Non-pigmented ciliary epithelial cell (primary cell): ENCODE measurements at regions not wholly inside any gene's neighbourhood (a gene's known extent, or its start where the extent isn't known, plus 50 kb on each side); places are given as distances from the start of the nearest gene placed in this dataset.

Experiments
- DNase-seq: peaks from one replicate; pipeline ENCODE4 v3.0.0-alpha.2; 2010; ENCODE audit warnings: low read depth

DNA sequence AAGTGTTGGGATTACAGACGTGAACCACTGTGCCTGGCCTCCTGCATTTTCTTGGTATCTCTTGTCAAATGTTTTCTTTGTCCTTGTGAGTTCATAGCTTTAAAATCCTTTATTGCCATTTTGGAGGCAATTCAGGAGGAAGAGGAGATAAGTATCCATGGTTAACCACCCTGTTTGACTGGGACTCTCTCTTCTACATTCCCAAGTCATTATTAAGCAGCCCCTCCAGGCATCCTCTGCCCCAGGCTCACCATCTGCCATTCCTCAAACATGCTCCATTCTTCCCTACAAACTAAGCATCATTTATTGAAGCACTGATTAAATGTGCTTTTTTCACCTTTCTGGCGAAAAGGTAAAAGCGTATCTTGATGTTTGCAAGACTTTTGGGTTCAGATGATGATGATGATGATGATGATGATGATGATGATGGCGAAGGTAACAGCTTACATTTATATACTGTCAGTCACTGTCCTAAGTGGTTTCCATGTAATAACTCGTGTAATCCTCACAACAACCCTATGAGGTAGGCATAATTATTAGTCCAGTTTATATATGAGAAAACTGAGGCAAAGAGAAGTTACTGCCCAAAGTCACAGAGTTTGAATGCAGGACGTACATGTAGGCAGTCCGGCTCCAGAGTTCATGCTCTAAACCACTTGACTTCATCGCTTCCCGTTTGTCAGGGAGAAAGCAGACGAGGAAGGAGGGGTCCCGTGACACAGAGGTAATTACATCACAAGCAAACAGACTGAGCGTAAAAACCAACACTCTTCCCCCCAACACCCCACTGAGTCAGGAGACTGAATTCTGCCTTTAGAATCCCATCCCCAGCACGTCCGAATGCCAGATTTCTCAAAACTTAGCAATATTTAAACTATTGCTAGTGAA is 69.7 kb upstream of the ACKR3 start:
- no peak for DNase-seq

DNA sequence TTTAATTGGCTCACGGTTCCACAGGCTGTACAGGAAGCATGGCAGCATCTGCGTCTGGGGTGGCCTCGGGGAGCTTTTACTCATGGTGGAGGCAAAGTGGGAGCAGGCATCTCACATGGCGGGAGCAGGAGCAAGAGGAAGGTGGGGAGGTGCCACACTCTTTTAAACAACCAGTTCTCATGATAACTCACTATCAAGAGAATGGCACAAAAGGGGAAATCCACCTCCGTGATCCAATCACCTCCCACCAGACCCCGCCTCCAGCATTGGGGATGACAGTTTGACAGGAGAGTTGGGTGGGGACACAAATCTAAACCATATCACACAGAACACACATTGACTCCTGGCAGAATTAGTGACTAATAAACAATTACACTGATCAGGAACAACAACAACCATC is 68.6 kb upstream of the ACKR3 start:
- no peak for DNase-seq

DNA sequence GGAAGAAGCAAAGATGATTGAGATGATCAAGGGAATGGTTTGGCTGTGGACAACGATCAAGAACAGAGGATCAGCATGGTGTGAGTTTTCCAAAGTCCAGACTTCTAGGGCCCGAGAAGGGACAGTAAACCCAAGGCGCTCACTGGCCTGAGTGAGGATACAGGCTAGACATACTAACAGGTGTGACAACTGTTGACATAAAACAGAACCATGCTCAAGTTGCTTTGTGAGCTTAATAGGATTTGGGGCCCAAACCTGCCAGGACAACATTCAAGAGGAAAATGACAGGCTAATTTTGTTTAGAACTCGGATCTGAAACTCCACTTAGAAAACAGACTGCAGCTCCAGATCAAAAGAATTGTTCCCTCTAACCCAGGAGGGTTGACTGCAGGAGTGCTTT is 68.1 kb upstream of the ACKR3 start:
- DNase-seq = no peak

DNA sequence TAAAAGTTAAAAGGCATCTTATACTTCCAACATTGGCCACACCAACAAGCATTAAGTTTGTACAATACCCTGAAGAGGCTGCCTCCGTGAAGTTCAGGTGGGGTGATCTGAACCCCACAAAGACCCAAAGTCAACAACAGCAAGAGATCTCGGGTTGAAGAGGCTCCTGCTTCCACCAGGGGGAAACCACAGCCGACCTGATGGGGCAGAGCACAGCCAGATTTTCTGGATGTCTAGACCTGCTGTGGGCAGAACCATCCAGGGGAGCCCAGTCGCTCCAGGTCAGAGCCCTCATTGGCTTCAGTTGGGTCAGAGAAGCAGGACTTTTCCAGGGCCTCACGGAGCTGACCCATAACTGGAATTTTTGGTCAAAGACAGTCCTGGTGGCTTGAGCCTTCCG is 66.5 kb upstream of the ACKR3 start:
- no peak for DNase-seq

DNA sequence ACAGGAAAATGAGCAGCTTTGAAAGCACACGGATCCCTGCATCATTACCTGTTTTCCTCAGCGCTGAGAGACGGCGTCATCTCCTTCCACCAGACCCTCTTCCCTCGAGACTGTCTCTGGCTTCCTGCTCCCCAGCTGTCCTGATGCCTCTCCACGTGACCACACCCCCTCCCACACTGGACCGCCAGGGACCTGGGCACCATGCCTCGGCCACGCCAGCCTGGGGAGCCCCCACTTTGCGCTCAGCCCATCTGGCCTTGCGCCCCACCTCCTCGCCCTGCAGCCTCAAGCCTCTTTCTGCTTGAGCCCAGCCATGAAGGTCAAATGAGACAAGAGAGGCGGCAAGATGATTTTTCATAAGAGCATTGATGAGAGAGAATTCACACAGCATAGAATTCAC is 66.0 kb upstream of the ACKR3 start:
- no peak for DNase-seq

DNA sequence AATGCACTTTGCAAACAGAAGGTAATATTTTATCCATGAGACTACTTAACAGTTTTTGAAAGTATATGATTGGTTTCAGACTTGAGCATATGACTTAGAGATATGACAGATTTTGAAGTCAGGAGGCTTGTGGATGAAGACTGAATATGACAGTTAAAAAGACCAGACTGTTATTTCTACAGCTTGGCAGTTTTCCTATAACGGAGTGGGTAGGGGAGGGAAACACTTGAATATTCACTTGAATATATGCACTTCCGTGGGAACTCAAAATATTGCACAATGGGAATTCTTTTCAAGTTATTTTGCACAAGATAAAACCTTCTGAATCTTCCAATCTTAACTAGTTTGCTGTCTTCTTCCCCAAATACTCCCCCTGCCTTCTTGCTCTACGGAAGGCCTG is 64.6 kb upstream of the ACKR3 start:
- no peak for DNase-seq

DNA sequence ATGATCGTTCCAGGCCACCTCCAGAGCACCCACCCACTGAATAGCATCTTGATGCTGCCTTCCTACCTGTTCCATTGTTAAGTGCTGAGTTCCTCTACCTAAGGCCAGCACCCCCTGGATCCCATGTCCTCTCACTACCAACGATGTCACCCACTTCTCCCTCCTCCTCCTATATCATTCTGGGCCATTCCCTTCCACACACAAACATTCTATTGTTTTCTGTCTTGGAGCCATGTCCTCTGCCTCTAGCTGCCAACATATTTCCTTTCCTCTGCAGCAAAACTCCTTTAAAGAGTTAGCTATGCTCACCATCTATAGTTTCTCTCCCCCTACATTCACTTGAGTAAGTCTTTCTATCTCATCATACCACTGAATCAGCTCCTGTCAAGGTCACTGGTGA is 64.0 kb upstream of the ACKR3 start:
- DNase-seq = no peak

DNA sequence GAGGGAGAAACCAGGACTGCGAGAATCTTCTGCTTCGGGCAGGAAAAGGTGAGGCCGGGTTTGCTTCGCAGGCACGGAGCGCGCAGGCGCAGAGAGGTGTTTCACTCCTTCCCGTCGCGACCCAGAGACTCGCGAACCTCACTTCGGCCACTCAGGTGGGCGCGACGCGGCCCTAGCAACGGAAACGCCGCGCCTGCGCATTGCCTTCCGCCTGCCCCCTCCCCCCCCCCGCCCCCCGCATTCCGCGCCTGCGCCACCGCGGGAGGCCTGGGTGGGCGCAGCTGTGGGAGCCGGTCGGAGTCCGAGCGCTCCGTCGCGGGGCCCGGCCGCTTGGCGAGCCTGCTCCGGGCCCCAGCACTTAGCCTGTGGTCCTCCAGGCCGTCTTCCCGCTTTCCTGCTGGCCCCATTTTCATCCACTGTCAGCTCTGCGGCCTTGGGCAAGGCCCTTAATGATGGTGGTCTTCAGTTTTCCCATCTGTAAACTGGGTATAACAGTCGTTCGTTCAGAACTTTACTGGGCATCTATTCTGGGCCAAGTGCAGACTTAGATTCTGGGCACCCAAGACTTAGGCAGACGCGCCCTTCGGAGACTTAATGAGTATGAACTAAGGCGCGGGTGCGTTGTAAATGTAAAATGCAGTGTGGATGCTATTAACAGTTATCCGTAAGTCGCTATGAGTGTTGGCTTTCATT is 62.1 kb upstream of the ACKR3 start:
- DNase-seq = no peak

DNA sequence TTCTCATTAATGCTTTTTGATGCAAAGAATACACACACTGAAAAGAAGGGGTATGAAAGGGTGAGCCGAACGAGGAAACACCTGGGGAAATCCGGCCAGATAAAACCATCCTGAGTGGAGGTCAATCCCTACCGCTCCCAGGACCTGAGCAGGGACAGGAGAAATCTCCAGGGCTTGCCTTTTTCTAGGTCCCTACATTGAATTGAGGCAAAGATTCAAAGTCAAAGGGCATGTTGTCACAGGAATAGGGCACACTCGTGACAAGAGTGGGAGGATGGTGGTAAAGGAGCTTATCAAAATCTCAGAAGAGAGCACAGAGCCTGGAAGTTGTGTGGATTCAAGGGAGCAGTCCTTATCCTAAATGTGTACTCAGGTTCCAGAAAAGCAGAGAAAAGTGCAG is 61.2 kb upstream of the ACKR3 start:
- DNase-seq = no peak

DNA sequence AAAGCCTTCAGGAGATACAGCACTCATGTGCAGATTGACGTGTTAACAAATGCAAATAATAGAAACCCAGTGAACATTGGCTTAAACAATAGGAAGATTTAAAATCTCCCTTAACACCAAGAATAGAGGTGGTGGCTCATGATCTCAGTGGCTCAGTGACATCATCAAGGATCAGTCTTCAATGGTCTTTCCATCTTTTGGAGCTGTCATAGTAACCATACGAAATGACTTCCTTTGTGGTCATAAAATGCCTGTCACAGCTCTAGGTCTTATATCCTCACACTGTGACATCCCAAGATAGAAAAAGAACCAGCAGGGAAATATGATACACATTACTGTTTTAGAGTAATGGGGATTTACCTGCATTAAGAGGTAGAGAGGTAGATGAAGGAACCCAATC is 59.6 kb upstream of the ACKR3 start:
- DNase-seq = no peak

DNA sequence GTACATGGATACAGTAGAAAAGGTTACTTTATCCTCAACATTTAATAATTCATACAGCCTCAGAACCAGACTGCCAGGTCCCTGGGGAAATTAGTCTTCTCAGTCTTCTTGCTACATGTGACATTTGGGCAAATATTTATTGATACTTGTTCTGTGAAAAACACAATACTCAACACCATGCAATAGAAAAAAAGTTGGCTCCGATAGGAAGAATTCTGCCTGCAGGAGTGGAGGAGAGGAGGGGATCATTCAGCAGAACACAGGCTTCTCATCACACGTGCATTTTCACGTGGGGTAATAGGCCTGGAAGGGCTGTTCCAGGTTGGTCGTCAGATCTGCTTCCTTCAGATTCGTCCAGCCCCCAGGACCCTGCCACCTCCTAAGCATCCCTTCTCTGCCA is 58.4 kb upstream of the ACKR3 start:
- DNase-seq = no peak

DNA sequence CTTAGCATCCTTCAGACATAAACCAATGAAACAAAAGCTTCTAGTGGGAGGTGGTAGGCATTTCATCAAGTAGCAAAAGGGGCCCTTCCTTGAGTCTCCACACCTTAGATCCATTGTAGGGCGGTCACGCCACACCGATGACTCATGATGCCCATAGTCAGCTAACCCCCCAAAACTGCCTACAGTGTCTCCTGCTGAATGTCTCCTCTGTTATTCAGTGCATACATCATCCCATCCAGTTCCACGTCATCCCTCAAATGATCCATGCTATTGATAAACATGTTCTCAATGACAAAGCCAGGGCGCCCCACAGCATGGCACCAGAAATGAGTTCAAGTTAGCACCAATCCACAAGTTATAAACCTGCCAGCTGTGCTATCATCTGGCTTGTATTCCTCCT is 57.4 kb upstream of the ACKR3 start:
- no peak for DNase-seq

DNA sequence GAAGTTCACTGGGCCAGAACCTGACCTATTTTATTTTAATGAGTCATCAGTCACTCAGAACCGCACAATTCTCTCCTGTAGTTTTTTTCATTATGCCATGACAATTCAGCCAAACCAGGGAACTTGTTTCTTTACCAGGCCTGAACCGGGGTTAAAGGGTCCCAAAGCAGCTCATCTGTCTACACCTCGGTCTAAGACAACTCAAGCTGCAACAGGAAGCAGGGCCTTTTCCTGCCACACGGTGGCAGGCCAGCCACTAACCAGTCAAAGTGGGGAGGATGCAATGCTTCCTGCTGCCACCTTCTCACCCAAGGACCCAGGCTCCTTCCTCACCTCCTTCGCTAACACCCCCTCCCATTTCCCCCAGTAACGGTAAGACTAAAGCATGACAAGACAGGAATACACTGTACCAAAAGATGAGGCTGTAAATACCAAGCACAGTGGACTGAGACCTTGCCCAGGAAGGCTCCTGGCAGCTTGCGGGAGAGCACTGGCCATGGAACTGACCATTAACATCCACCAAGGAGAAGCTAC is 56.7 kb upstream of the ACKR3 start:
- DNase-seq = no peak

DNA sequence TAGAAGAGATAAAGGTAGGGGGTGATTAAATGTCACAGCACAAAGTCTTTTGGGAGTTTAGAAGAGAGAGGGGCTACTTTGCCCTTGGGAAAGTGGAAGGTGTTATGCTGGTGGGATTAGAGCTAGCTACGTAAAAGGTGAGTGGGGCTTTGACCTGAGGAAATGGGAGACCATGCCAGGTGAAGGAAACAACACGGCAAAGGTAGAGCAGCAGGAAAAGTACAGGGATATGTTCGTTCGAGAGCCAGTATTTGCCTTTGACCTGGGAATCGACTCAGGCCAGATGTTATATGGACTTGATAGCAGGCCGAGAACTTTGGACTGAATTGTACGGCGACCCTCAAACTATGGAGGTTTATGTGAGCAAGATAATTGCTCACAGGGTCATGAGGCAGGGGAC is 55.7 kb upstream of the ACKR3 start:
- no peak for DNase-seq

DNA sequence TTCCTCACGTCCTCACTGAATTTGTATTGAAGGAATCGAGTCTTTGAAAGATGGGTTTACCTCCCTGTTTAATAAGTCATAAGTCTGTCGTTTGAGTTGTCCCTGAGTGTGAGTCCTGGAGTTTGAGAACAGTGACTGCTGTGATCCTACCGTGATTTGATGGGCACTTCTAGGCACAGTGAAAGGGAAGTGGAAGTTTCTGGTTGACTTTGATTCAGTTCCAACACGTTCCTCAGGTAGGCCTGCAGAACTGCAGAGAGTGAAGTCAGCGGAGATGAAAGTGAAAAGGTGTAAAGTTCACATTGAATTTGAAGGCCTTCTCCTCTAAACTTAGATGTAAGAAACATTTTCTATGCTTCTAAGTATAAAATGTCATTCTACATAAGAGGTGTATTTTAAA is 52.9 kb upstream of the ACKR3 start:
- no peak for DNase-seq

DNA sequence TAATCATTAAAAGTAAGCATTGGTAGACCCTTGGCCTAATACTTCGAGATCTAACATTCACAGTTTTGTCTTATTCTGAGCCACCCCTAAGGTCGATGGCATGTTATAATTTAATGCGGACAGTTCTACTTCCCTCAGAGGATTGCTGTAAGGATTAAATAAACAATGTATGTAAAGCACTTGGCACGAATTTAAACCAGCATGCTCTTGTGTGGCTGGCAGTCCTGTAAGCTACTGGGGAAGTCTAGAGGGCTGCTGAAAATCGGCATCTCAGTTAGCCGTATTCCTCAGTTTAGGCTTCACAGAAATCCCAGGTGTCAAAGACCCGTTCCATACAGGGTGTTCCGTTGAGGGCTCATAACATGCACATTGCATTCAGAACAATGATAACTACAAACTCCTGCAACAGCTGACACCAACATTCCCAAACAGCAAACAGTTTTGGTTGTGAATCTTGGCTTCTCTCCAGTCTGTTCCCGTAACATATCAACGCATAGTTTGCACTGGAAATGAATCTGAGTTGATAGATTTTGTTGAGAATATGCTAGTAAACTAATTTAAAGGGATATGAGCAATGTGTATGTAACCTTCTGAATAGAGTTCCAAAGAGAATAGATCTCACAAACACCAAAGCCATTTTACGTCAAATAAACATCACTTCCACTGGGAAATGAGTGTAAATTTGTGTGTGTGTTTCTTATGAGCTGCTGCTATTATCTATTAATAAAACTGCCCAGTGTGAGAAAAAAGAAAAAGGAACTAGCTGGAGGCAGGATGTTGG is 52.2 kb upstream of the ACKR3 start:
- DNase-seq = no peak
